ENCODE measurements at regions not wholly inside any gene's neighbourhood (a gene's known extent, or its start where the extent isn't known, plus 50 kb on each side); places are given as distances from the start of the nearest gene placed in this dataset.

GRCh38 chr1:239817801-239818200, 273.9 kb upstream of the FMN2 start:
- TF ChIP-seq POLR2A (IDR thresholded peaks at IDR 0.05) (no peak), CTCF (IDR thresholded peaks at IDR 0.05) (no peak), POLR2AphosphoS5 (IDR thresholded peaks at IDR 0.05) (no peak)
